ENCODE measurements at regions not wholly inside any gene's neighbourhood (a gene's known extent, or its start where the extent isn't known, plus 50 kb on each side); places are given as distances from the start of the nearest gene placed in this dataset.

GRCh38 chr17:53668854-53669253, 153.9 kb upstream of the KIF2B start:
- no peak overlapping the region for H3K27ac ChIP-seq (ENCODE audit: poor library complexity, severe bottlenecking)
- H3K36me3 ChIP-seq (ENCODE audit: low read depth): no peaks in the 10 kb centered on the region
- ATAC-seq (ENCODE audit: low read depth): no peak
- peaks cover 4% of the 10 kb centered on the region for H3K9me3 ChIP-seq (ENCODE audit: severe bottlenecking)
- H3K4me1 ChIP-seq (ENCODE audit: insufficient read depth, poor library complexity, severe bottlenecking): no peaks in the 10 kb centered on the region
- H3K4me3 ChIP-seq (ENCODE audit: severe bottlenecking): no peak overlapping the region
- DNase-seq (ENCODE audit: low spot score): no peak
- peaks cover 3% of the 10 kb centered on the region for H3K27me3 ChIP-seq (ENCODE audit: insufficient read depth, poor library complexity, severe bottlenecking)
- no peak for TF ChIP-seq CTCF (IDR thresholded peaks at IDR 0.05; ENCODE audit: poor library complexity, severe bottlenecking)

- ATAC-seq (ENCODE audit: low read depth) (no peak), DNase-seq (ENCODE audit: low spot score) (no peak)
- Histone ChIP-seq H3K9me3 (ENCODE audit: severe bottlenecking) (peaks cover 4% of the 10 kb centered on the region), H3K4me3 (ENCODE audit: severe bottlenecking) (no peak overlapping the region), H3K27me3 (ENCODE audit: insufficient read depth, poor library complexity, severe bottlenecking) (no peaks in the 10 kb centered on the region), H3K27ac (ENCODE audit: poor library complexity, severe bottlenecking) (no peak overlapping the region), H3K4me1 (ENCODE audit: insufficient read depth, poor library complexity, severe bottlenecking) (no peaks in the 10 kb centered on the region), H3K36me3 (ENCODE audit: low read depth) (no peaks in the 10 kb centered on the region)
- no peak for TF ChIP-seq CTCF (IDR thresholded peaks at IDR 0.05; ENCODE audit: poor library complexity, severe bottlenecking)
Observed at GRCh38 chr17:53662608-53663007, 160.1 kb upstream of the KIF2B start.

- H3K4me3 ChIP-seq (ENCODE audit: severe bottlenecking): no peak overlapping the region
- ATAC-seq (ENCODE audit: low read depth): no peak
- H3K27ac ChIP-seq (ENCODE audit: poor library complexity, severe bottlenecking): no peak overlapping the region
- H3K27me3 ChIP-seq (ENCODE audit: insufficient read depth, poor library complexity, severe bottlenecking): no peaks in the 10 kb centered on the region
- H3K36me3 ChIP-seq (ENCODE audit: low read depth): no peaks in the 10 kb centered on the region
- no peak for DNase-seq (ENCODE audit: low spot score)
- H3K9me3 ChIP-seq (ENCODE audit: severe bottlenecking): no peaks in the 10 kb centered on the region
- no peak for TF ChIP-seq CTCF (IDR thresholded peaks at IDR 0.05; ENCODE audit: poor library complexity, severe bottlenecking)
- no peaks in the 10 kb centered on the region for H3K4me1 ChIP-seq (ENCODE audit: insufficient read depth, poor library complexity, severe bottlenecking)
Observed at GRCh38 chr17:53659181-53659580, 163.5 kb upstream of the KIF2B start.

- peak; percentile 41; the same call in 2 of the 3 replicates for ATAC-seq (ENCODE audit: low read depth)
- no peak for DNase-seq (ENCODE audit: low spot score)
Observed at GRCh38 chr17:53655591-53655990, 167.1 kb upstream of the KIF2B start.

More at GRCh38 chr17:53655591-53655990, 167.1 kb upstream of the KIF2B start:
- H3K4me1 ChIP-seq (ENCODE audit: insufficient read depth, poor library complexity, severe bottlenecking): no peaks in the 10 kb centered on the region
- H3K9me3 ChIP-seq (ENCODE audit: severe bottlenecking): no peaks in the 10 kb centered on the region
- no peak overlapping the region for H3K27ac ChIP-seq (ENCODE audit: poor library complexity, severe bottlenecking)
- no peak for TF ChIP-seq CTCF (IDR thresholded peaks at IDR 0.05; ENCODE audit: poor library complexity, severe bottlenecking)
- no peaks in the 10 kb centered on the region for H3K36me3 ChIP-seq (ENCODE audit: low read depth)
- H3K4me3 ChIP-seq (ENCODE audit: severe bottlenecking): no peak overlapping the region
- no peaks in the 10 kb centered on the region for H3K27me3 ChIP-seq (ENCODE audit: insufficient read depth, poor library complexity, severe bottlenecking)

Data from RWPE2 (cell line).